ENCODE measurements at regions not wholly inside any gene's neighbourhood (a gene's known extent, or its start where the extent isn't known, plus 50 kb on each side); places are given as distances from the start of the nearest gene placed in this dataset.

- H2AK5ac ChIP-seq (ENCODE audit: low read length) = peak overlapping the region; percentile 41
These were observed 206.0 kb downstream of the CDC5L start for GRCh38 chr6:44593539-44593944.

GRCh38 chr6:44594481-44594880 is 207.0 kb downstream of the CDC5L start:
- Histone ChIP-seq H4K8ac (ENCODE audit: low read depth, low read length) (peak overlapping the region; percentile 82), H3K4ac (ENCODE audit: low read depth, low read length) (no peak overlapping the region), H4K12ac (ENCODE audit: low read depth, low read length) (no peak overlapping the region), H3K4me2 (ENCODE audit: low read length) (peak overlapping the region; percentile 17), H3K27me3 (ENCODE audit: insufficient read depth, low read length) (no peaks in the 10 kb centered on the region), H2AK5ac (ENCODE audit: low read length) (no peak overlapping the region), H2BK120ac (ENCODE audit: insufficient read depth, low read length, poor library complexity) (peak overlapping the region; percentile 99), H2BK5ac (ENCODE audit: low read depth, low read length, poor library complexity) (peak overlapping the region; percentile 88), H3K9ac (ENCODE audit: low read length) (no peak overlapping the region), H2BK12ac (ENCODE audit: low read length) (peak overlapping the region; percentile 98), H3K18ac (ENCODE audit: low read length) (peak overlapping the region; percentile 90), H3K79me1 (ENCODE audit: low read length) (peaks cover 16% of the 10 kb centered on the region), H3K4me1 (ENCODE audit: control insufficient read depth in 1 of 2, insufficient read depth in 2 of 2, low read length in 2 of 2) (peaks cover 12 to 13% of the 10 kb centered on the region in 2 experiments), H4K91ac (ENCODE audit: low read depth, low read length) (peak overlapping the region; percentile 100), H3K36me3 (ENCODE audit: control insufficient read depth in 1 of 2, insufficient read depth in 2 of 2, low read length in 2 of 2) (peaks cover 0 to 4% of the 10 kb centered on the region in 2 experiments), H3K27ac (ENCODE audit: low read depth, low read length) (peak overlapping the region; percentile 84), H2AFZ (ENCODE audit: insufficient read depth, low read length, poor library complexity) (no peak overlapping the region), H3K9me3 (ENCODE audit: insufficient read depth, low read depth, low read length) (no peaks in the 10 kb centered on the region), H3K79me2 (ENCODE audit: control insufficient read depth, insufficient read depth, low read length, poor library complexity) (peaks cover 2% of the 10 kb centered on the region), H3K14ac (ENCODE audit: low read length) (no peak overlapping the region), H3K23ac (ENCODE audit: low read length) (no peak overlapping the region), H3K4me3 (ENCODE audit: low read depth, low read length) (no peak overlapping the region)
- no CpG with 5 or more reads among the region's 4 CpGs for WGBS (ENCODE audit: extremely low coverage, insufficient coverage, insufficient read length)
- DNase-seq = peak in 1 of 2 donors; percentile 23

More at GRCh38 chr6:44593539-44593944, 206.0 kb downstream of the CDC5L start:
- no peak overlapping the region for H3K14ac ChIP-seq (ENCODE audit: low read length)
- no peak overlapping the region for H3K18ac ChIP-seq (ENCODE audit: low read length)
- no peak overlapping the region for H3K9ac ChIP-seq (ENCODE audit: low read length)
- H3K27me3 ChIP-seq (ENCODE audit: insufficient read depth, low read length) = no peaks in the 10 kb centered on the region
- peak overlapping the region; percentile 79 for H2BK5ac ChIP-seq (ENCODE audit: low read depth, low read length, poor library complexity)
- peaks cover 16% of the 10 kb centered on the region for H3K79me1 ChIP-seq (ENCODE audit: low read length)
- peak overlapping the region; percentile 96 for H2BK120ac ChIP-seq (ENCODE audit: insufficient read depth, low read length, poor library complexity)
- H2BK12ac ChIP-seq (ENCODE audit: low read length) = peak overlapping the region; percentile 91
- H3K4ac ChIP-seq (ENCODE audit: low read depth, low read length) = no peak overlapping the region
- peak overlapping the region; percentile 67 for H4K8ac ChIP-seq (ENCODE audit: low read depth, low read length)
- peak overlapping the region; percentile 100 for H4K91ac ChIP-seq (ENCODE audit: low read depth, low read length)
- H3K4me3 ChIP-seq (ENCODE audit: low read depth, low read length) = no peak overlapping the region
- H3K36me3 ChIP-seq (ENCODE audit: control insufficient read depth in 1 of 2, insufficient read depth in 2 of 2, low read length in 2 of 2) = peaks cover 0 to 5% of the 10 kb centered on the region in 2 experiments
- H3K79me2 ChIP-seq (ENCODE audit: control insufficient read depth, insufficient read depth, low read length, poor library complexity) = peaks cover 2% of the 10 kb centered on the region
- H3K27ac ChIP-seq (ENCODE audit: low read depth, low read length) = peak overlapping the region; percentile 84
- peaks cover 2% of the 10 kb centered on the region for H3K9me3 ChIP-seq (ENCODE audit: insufficient read depth, low read depth, low read length)
- peak; percentile 17 to 73 for DNase-seq
- no peak overlapping the region for H2AFZ ChIP-seq (ENCODE audit: insufficient read depth, low read length, poor library complexity)
- no peak overlapping the region for H3K23ac ChIP-seq (ENCODE audit: low read length)
- no peak overlapping the region for H4K12ac ChIP-seq (ENCODE audit: low read depth, low read length)
- no peak overlapping the region for H3K4me2 ChIP-seq (ENCODE audit: low read length)
- WGBS (ENCODE audit: extremely low coverage, insufficient coverage, insufficient read length) = no CpG with 5 or more reads among the region's 2 CpGs
- H3K4me1 ChIP-seq (ENCODE audit: control insufficient read depth in 1 of 2, insufficient read depth in 2 of 2, low read length in 2 of 2) = peaks cover 12 to 13% of the 10 kb centered on the region in 2 experiments

DNA sequence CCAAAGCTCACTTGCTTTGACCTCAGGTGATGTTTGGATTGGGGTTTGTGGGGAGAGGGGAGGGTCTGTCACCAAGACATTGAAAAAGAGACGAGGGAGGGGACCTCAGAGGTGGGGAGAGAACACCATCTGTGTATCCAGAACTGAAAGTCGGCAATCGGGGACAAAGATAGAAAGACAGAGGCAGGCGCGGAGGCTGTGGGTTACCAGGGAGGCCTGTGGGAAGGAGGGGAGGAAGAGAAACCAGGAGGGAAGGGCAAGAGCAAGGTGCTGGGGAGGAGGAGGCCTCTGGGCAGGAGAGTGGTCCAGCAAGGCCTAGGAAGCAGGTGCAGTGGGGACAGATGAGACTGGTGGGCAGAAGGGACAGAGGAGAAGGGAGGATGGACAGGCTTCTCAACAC is 211.2 kb downstream of the CDC5L start:
- Histone ChIP-seq H3K4ac (ENCODE audit: low read depth, low read length) (no peak overlapping the region), H3K9me3 (ENCODE audit: insufficient read depth, low read depth, low read length) (no peaks in the 10 kb centered on the region), H3K4me1 (ENCODE audit: control insufficient read depth in 1 of 2, insufficient read depth in 2 of 2, low read length in 2 of 2) (peaks cover 12 to 13% of the 10 kb centered on the region in 2 experiments), H2BK12ac (ENCODE audit: low read length) (no peak overlapping the region), H3K9ac (ENCODE audit: low read length) (no peak overlapping the region), H4K91ac (ENCODE audit: low read depth, low read length) (no peak overlapping the region), H4K8ac (ENCODE audit: low read depth, low read length) (no peak overlapping the region), H3K4me2 (ENCODE audit: low read length) (no peak overlapping the region), H3K79me1 (ENCODE audit: low read length) (peaks cover 16% of the 10 kb centered on the region), H2BK5ac (ENCODE audit: low read depth, low read length, poor library complexity) (no peak overlapping the region), H3K4me3 (ENCODE audit: low read depth, low read length) (no peak overlapping the region), H2BK120ac (ENCODE audit: insufficient read depth, low read length, poor library complexity) (no peak overlapping the region), H3K14ac (ENCODE audit: low read length) (no peak overlapping the region), H3K36me3 (ENCODE audit: control insufficient read depth in 1 of 2, insufficient read depth in 2 of 2, low read length in 2 of 2) (no peaks in the 10 kb centered on the region), H3K23ac (ENCODE audit: low read length) (no peak overlapping the region), H4K12ac (ENCODE audit: low read depth, low read length) (no peak overlapping the region), H2AFZ (ENCODE audit: insufficient read depth, low read length, poor library complexity) (no peak overlapping the region), H3K79me2 (ENCODE audit: control insufficient read depth, insufficient read depth, low read length, poor library complexity) (peaks cover 2% of the 10 kb centered on the region), H3K27me3 (ENCODE audit: insufficient read depth, low read length) (no peaks in the 10 kb centered on the region), H3K18ac (ENCODE audit: low read length) (no peak overlapping the region), H3K27ac (ENCODE audit: low read depth, low read length) (no peak overlapping the region), H2AK5ac (ENCODE audit: low read length) (no peak overlapping the region)
- WGBS (ENCODE audit: extremely low coverage, insufficient coverage, insufficient read length) = no CpG with 5 or more reads among the region's 5 CpGs
- no peak for DNase-seq

DNA sequence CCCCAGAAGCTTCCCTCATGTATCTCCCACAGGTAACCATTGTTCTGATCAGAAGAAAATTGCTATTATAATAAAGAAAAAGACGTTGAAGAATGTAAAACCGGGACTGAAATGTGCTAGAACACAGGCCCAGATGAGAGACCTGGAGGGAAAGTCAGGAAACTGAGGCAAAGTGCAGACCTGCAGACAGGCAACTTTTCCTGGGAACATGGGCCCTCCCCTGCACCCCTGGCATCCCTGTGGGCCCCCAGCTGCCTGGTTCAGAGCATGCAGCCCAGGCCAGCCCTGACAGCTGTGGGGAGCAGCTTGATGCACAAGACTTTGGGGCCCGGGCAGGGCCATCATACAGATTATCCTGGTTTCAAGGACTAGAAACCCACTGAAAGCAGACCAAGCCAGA is 212.2 kb downstream of the CDC5L start:
- H3K27me3 ChIP-seq (ENCODE audit: insufficient read depth, low read length) = no peaks in the 10 kb centered on the region
- H4K8ac ChIP-seq (ENCODE audit: low read depth, low read length) = no peak overlapping the region
- H3K18ac ChIP-seq (ENCODE audit: low read length) = no peak overlapping the region
- no peaks in the 10 kb centered on the region for H3K9me3 ChIP-seq (ENCODE audit: insufficient read depth, low read depth, low read length)
- no peaks in the 10 kb centered on the region for H3K36me3 ChIP-seq (ENCODE audit: control insufficient read depth in 1 of 2, insufficient read depth in 2 of 2, low read length in 2 of 2)
- no peak overlapping the region for H2AFZ ChIP-seq (ENCODE audit: insufficient read depth, low read length, poor library complexity)
- no CpG with 5 or more reads among the region's 3 CpGs for WGBS (ENCODE audit: extremely low coverage, insufficient coverage, insufficient read length)
- no peak overlapping the region for H3K4ac ChIP-seq (ENCODE audit: low read depth, low read length)
- H3K4me3 ChIP-seq (ENCODE audit: low read depth, low read length) = no peak overlapping the region
- no peak overlapping the region for H3K9ac ChIP-seq (ENCODE audit: low read length)
- peaks cover 9% of the 10 kb centered on the region for H3K79me1 ChIP-seq (ENCODE audit: low read length)
- peaks cover 8 to 9% of the 10 kb centered on the region in 2 experiments for H3K4me1 ChIP-seq (ENCODE audit: control insufficient read depth in 1 of 2, insufficient read depth in 2 of 2, low read length in 2 of 2)
- no peak overlapping the region for H2AK5ac ChIP-seq (ENCODE audit: low read length)
- H2BK120ac ChIP-seq (ENCODE audit: insufficient read depth, low read length, poor library complexity) = no peak overlapping the region
- no peak overlapping the region for H3K4me2 ChIP-seq (ENCODE audit: low read length)
- no peak overlapping the region for H3K14ac ChIP-seq (ENCODE audit: low read length)
- no peak overlapping the region for H2BK5ac ChIP-seq (ENCODE audit: low read depth, low read length, poor library complexity)
- DNase-seq = no peak
- no peak overlapping the region for H2BK12ac ChIP-seq (ENCODE audit: low read length)
- no peak overlapping the region for H4K12ac ChIP-seq (ENCODE audit: low read depth, low read length)
- no peak overlapping the region for H3K27ac ChIP-seq (ENCODE audit: low read depth, low read length)
- H3K23ac ChIP-seq (ENCODE audit: low read length) = no peak overlapping the region
- H3K79me2 ChIP-seq (ENCODE audit: control insufficient read depth, insufficient read depth, low read length, poor library complexity) = no peaks in the 10 kb centered on the region
- no peak overlapping the region for H4K91ac ChIP-seq (ENCODE audit: low read depth, low read length)

Measured in trophoblast cell (in vitro differentiated cells and primary cell).